Endodermal cell (in vitro differentiated cells): ENCODE measurements at regions not wholly inside any gene's neighbourhood (a gene's known extent, or its start where the extent isn't known, plus 50 kb on each side); places are given as distances from the start of the nearest gene placed in this dataset.

ENCODE experiments used
- DNase-seq: peaks from one replicate; pipeline ENCODE4 v3.0.0-alpha.2; 2017
- H3K27ac ChIP-seq: 2 replicates; pipeline ENCODE4 v1.5.1; 2013; ENCODE audit warnings: mild to moderate bottlenecking, low read depth, low read length, moderate library complexity
- H3K27me3 ChIP-seq: 2 replicates; pipeline ENCODE4 v1.6.1; 2013; ENCODE audit warnings: mild to moderate bottlenecking, low read length, moderate library complexity; ENCODE audit not compliant: insufficient read depth, control insufficient read depth, poor library complexity, severe bottlenecking
- H3K36me3 ChIP-seq: 2 replicates; pipeline ENCODE4 v1.7.0; 2013; ENCODE audit warnings: mild to moderate bottlenecking, low read length, moderate library complexity; ENCODE audit not compliant: control insufficient read depth, insufficient read depth
- H3K4me1 ChIP-seq: one replicate; pipeline ENCODE4 v1.7.0; 2013; ENCODE audit warnings: low read length; ENCODE audit not compliant: control insufficient read depth, insufficient read depth
- H3K4me3 ChIP-seq: 2 replicates; pipeline ENCODE4 v1.5.1; 2013; ENCODE audit warnings: mild to moderate bottlenecking, low read length, moderate library complexity
- H3K9ac ChIP-seq: 2 replicates; pipeline ENCODE4 v1.6.1; 2013; ENCODE audit warnings: mild to moderate bottlenecking, low read length, moderate library complexity; ENCODE audit not compliant: poor library complexity, severe bottlenecking; ENCODE audit errors: extremely low read depth
- H3K9me3 ChIP-seq: 2 replicates; pipeline ENCODE4 v1.6.1; 2013; ENCODE audit warnings: mild to moderate bottlenecking, low read length, moderate library complexity; ENCODE audit not compliant: control insufficient read depth
- H3K27ac Mint-ChIP-seq: 2 replicates; pipeline ENCODE4 v1.8.0; 2020; ENCODE audit warnings: mixed read lengths
- H3K27me3 Mint-ChIP-seq: 2 replicates; pipeline ENCODE4 v1.8.0; 2021; ENCODE audit warnings: mild to moderate bottlenecking, mixed read lengths; ENCODE audit not compliant: insufficient read depth
- H3K36me3 Mint-ChIP-seq: 2 replicates; pipeline ENCODE4 v1.8.0; 2020; ENCODE audit warnings: low read depth, mixed read lengths
- H3K4me1 Mint-ChIP-seq: 2 replicates; pipeline ENCODE4 v1.8.0; 2020; ENCODE audit warnings: mixed read lengths
- H3K4me3 Mint-ChIP-seq: 2 replicates; pipeline ENCODE4 v1.8.0; 2020; ENCODE audit warnings: mild to moderate bottlenecking, moderate library complexity, mixed read lengths
- H3K9me3 Mint-ChIP-seq: 2 replicates; pipeline ENCODE4 v1.8.0; 2020; ENCODE audit warnings: mild to moderate bottlenecking, mixed read lengths
- CTCF ChIP-seq: fragments of 200-600 bp; sonication (generic); conservative IDR thresholded peaks from 2 replicates; pipeline ENCODE4 v1.5.0; 2021; ENCODE audit warnings: antibody characterized with exemption, mild to moderate bottlenecking
- WGBS, 2 experiments: methylation state at CpG; one replicate each; pipeline versions ENCODE4 v1.1.5 to v1.1.7; 2013; ENCODE audit warnings: missing lambda C conversion rate in 2 of 2, mixed read lengths in 1 of 2; ENCODE audit not compliant: insufficient coverage in 1 of 2, insufficient read length in 1 of 2; 5-methylcytosine and 5-hydroxymethylcytosine counted together

GRCh38 chr10:133015321-133015720, 72.4 kb upstream of the ADGRA1 start:
- no peaks in the 10 kb centered on the region for H3K4me1 ChIP-seq
- no peaks in the 10 kb centered on the region for H3K27me3 Mint-ChIP-seq
- no peaks in the 10 kb centered on the region for H3K4me1 Mint-ChIP-seq
- no peak overlapping the region for H3K4me3 Mint-ChIP-seq
- no peaks in the 10 kb centered on the region for H3K27me3 ChIP-seq
- TF ChIP-seq CTCF = no peak
- WGBS, 2 experiments = 90 to 98% methylated on average over 15 to 18 of the region's 18 CpGs
- H3K9ac ChIP-seq = no peak overlapping the region
- no peak overlapping the region for H3K27ac ChIP-seq
- no peak for DNase-seq
- H3K36me3 Mint-ChIP-seq = no peaks in the 10 kb centered on the region
- H3K9me3 Mint-ChIP-seq = no peaks in the 10 kb centered on the region
- H3K4me3 ChIP-seq = no peak overlapping the region
- no peak overlapping the region for H3K27ac Mint-ChIP-seq
- H3K36me3 ChIP-seq = no peaks in the 10 kb centered on the region
- no peaks in the 10 kb centered on the region for H3K9me3 ChIP-seq

GRCh38 chr10:133014416-133015210, 72.2 kb upstream of the CFAP46 start:
- no peaks in the 10 kb centered on the region for H3K4me1 Mint-ChIP-seq
- Histone ChIP-seq H3K27me3 (no peaks in the 10 kb centered on the region), H3K9me3 (no peaks in the 10 kb centered on the region), H3K27ac (no peak overlapping the region), H3K9ac (no peak overlapping the region), H3K4me3 (no peak overlapping the region), H3K4me1 (no peaks in the 10 kb centered on the region), H3K36me3 (no peaks in the 10 kb centered on the region)
- H3K9me3 Mint-ChIP-seq = no peaks in the 10 kb centered on the region
- no peaks in the 10 kb centered on the region for H3K36me3 Mint-ChIP-seq
- H3K27me3 Mint-ChIP-seq = no peaks in the 10 kb centered on the region
- H3K27ac Mint-ChIP-seq = no peak overlapping the region
- 92% methylated on average over 30 to 38 of the region's 38 CpGs for WGBS, 2 experiments
- DNase-seq = no peak
- no peak overlapping the region for H3K4me3 Mint-ChIP-seq
- TF ChIP-seq CTCF = no peak

GRCh38 chr10:133013463-133013862, 71.1 kb upstream of the CFAP46 start:
- Mint-ChIP-seq H3K4me3 (no peak overlapping the region), H3K27ac (no peak overlapping the region), H3K4me1 (no peaks in the 10 kb centered on the region), H3K9me3 (no peaks in the 10 kb centered on the region), H3K36me3 (no peaks in the 10 kb centered on the region), H3K27me3 (no peaks in the 10 kb centered on the region)
- H3K27ac ChIP-seq = no peak overlapping the region
- WGBS, 2 experiments = 91 to 94% methylated on average over 18 of the region's 18 CpGs
- TF ChIP-seq CTCF = no peak
- DNase-seq = no peak
- no peak overlapping the region for H3K9ac ChIP-seq
- no peak overlapping the region for H3K4me3 ChIP-seq
- H3K36me3 ChIP-seq = no peaks in the 10 kb centered on the region
- no peaks in the 10 kb centered on the region for H3K9me3 ChIP-seq
- H3K27me3 ChIP-seq = no peaks in the 10 kb centered on the region
- H3K4me1 ChIP-seq = no peaks in the 10 kb centered on the region
